ENCODE measurements at regions not wholly inside any gene's neighbourhood (a gene's known extent, or its start where the extent isn't known, plus 50 kb on each side); places are given as distances from the start of the nearest gene placed in this dataset.

DNA sequence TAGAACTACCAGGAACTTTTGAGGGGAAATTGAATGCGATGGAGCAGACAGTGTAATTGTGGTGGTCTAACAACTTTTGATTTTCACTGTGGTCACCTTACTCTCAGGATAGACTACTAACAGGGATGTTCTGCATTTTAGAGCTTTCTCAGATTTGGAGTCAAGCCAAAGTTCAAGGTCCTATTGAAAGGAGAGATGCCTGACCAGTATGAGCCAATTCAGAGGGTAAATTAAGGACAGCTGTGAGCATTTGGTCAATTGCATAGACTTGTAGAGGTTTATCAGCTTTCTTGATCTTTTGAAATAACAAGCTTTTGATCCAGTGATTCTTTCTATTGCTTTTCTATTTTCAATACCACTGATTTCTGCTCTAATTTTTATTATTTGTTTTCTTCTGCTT lies 1095.7 kb upstream of the CNTNAP5 start (continued):
- TF ChIP-seq ATF2 (IDR thresholded peaks at IDR 0.05; ENCODE audit: low read length) (no peak), TCF12 (IDR thresholded peaks at IDR 0.05; ENCODE audit: low read depth, low read length) (no peak), TAF1 (IDR thresholded peaks at IDR 0.05; ENCODE audit: low read depth, low read length) (no peak), SP4 (IDR thresholded peaks at IDR 0.05; ENCODE audit: low read length) (no peak)
- TF ChIP-seq, protein P1, sequence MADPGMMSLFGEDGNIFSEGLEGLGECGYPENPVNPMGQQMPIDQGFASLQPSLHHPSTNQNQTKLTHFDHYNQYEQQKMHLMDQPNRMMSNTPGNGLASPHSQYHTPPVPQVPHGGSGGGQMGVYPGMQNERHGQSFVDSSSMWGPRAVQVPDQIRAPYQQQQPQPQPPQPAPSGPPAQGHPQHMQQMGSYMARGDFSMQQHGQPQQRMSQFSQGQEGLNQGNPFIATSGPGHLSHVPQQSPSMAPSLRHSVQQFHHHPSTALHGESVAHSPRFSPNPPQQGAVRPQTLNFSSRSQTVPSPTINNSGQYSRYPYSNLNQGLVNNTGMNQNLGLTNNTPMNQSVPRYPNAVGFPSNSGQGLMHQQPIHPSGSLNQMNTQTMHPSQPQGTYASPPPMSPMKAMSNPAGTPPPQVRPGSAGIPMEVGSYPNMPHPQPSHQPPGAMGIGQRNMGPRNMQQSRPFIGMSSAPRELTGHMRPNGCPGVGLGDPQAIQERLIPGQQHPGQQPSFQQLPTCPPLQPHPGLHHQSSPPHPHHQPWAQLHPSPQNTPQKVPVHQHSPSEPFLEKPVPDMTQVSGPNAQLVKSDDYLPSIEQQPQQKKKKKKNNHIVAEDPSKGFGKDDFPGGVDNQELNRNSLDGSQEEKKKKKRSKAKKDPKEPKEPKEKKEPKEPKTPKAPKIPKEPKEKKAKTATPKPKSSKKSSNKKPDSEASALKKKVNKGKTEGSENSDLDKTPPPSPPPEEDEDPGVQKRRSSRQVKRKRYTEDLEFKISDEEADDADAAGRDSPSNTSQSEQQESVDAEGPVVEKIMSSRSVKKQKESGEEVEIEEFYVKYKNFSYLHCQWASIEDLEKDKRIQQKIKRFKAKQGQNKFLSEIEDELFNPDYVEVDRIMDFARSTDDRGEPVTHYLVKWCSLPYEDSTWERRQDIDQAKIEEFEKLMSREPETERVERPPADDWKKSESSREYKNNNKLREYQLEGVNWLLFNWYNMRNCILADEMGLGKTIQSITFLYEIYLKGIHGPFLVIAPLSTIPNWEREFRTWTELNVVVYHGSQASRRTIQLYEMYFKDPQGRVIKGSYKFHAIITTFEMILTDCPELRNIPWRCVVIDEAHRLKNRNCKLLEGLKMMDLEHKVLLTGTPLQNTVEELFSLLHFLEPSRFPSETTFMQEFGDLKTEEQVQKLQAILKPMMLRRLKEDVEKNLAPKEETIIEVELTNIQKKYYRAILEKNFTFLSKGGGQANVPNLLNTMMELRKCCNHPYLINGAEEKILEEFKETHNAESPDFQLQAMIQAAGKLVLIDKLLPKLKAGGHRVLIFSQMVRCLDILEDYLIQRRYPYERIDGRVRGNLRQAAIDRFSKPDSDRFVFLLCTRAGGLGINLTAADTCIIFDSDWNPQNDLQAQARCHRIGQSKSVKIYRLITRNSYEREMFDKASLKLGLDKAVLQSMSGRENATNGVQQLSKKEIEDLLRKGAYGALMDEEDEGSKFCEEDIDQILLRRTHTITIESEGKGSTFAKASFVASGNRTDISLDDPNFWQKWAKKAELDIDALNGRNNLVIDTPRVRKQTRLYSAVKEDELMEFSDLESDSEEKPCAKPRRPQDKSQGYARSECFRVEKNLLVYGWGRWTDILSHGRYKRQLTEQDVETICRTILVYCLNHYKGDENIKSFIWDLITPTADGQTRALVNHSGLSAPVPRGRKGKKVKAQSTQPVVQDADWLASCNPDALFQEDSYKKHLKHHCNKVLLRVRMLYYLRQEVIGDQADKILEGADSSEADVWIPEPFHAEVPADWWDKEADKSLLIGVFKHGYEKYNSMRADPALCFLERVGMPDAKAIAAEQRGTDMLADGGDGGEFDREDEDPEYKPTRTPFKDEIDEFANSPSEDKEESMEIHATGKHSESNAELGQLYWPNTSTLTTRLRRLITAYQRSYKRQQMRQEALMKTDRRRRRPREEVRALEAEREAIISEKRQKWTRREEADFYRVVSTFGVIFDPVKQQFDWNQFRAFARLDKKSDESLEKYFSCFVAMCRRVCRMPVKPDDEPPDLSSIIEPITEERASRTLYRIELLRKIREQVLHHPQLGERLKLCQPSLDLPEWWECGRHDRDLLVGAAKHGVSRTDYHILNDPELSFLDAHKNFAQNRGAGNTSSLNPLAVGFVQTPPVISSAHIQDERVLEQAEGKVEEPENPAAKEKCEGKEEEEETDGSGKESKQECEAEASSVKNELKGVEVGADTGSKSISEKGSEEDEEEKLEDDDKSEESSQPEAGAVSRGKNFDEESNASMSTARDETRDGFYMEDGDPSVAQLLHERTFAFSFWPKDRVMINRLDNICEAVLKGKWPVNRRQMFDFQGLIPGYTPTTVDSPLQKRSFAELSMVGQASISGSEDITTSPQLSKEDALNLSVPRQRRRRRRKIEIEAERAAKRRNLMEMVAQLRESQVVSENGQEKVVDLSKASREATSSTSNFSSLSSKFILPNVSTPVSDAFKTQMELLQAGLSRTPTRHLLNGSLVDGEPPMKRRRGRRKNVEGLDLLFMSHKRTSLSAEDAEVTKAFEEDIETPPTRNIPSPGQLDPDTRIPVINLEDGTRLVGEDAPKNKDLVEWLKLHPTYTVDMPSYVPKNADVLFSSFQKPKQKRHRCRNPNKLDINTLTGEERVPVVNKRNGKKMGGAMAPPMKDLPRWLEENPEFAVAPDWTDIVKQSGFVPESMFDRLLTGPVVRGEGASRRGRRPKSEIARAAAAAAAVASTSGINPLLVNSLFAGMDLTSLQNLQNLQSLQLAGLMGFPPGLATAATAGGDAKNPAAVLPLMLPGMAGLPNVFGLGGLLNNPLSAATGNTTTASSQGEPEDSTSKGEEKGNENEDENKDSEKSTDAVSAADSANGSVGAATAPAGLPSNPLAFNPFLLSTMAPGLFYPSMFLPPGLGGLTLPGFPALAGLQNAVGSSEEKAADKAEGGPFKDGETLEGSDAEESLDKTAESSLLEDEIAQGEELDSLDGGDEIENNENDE (IDR thresholded peaks at IDR 0.05; ENCODE audit: insufficient replicate concordance, low read length): no peak
